HG03558 (cell line): ENCODE measurements at regions not wholly inside any gene's neighbourhood (a gene's known extent, or its start where the extent isn't known, plus 50 kb on each side); places are given as distances from the start of the nearest gene placed in this dataset.
"Not testable (repeated sequence)": the region's sequence is repeated elsewhere in the genome, so short reads cannot be mapped to it uniquely, and the experiment has no call there.

Experiments used
- ATAC-seq: cut with Tn5 transposase; IDR thresholded peaks from one replicate; pipeline ENCODE4 v1.9.1; 2021; ENCODE audit warnings: moderate number of reproducible peaks; ENCODE audit not compliant: unreplicated experiment; ENCODE audit errors: extremely low read depth

DNA sequence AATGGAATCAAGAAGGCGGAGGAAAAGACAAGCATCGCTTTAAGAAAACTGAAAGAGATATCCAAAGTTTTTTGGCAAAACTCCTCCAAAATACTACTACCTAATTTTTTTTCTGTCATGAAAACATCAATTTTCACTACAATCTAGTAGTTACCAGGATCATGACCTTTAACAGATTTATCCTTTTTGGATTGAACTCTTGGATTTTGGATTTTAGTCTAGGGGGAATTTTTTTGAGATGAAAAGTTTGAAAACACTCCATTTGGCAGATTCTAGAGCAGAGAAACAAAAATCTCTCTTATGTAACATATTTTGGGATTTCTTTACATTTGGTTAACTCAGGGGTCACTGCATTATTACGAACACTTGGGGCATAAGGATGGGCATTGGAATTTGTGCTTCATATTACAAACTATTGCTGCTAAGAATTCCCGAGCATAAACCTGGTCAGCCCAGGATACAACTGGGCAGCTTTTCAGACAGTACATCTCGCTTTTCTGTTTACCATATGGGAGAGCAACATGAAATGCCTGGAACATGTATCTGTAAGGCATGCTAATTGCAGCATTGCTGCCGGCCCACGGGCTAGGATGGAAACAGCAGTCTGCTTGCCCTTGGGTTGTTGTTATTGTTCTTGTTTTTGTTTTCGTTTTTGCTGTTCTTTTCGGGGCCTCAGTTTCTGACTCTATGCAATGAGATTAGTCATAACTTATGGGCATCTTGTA, 264.3 kb downstream of the RHOU start:
- ATAC-seq, result no peak

DNA sequence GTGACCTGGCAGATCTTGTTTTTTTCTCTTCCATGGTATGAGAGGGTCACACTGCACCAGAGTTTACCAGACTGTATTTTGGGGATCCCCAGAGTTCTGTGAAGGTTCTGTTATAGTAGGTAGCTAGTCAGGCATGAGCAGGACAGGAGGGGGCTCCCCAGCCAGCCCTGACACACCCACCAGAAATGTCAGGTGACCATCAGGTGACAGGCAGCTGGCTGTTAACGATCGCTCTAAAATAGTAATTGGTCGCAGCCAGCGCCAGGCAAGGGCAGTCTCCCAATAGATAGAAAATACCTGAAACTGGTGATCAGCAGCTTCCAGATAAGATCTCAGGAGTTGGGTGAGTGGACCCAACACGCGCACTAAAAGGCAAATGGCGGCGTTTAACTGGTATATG, 264.9 kb downstream of the RHOU start:
- ATAC-seq, result no peak

- ATAC-seq, result no peak
These were observed 266.3 kb downstream of the RHOU start for GRCh38 chr1:229001467-229002011.

- no peak for ATAC-seq
These were observed 266.8 kb downstream of the RHOU start for GRCh38 chr1:229002037-229002436.

GRCh38 chr1:229002451-229002960, 267.2 kb downstream of the RHOU start:
- no peak for ATAC-seq

DNA sequence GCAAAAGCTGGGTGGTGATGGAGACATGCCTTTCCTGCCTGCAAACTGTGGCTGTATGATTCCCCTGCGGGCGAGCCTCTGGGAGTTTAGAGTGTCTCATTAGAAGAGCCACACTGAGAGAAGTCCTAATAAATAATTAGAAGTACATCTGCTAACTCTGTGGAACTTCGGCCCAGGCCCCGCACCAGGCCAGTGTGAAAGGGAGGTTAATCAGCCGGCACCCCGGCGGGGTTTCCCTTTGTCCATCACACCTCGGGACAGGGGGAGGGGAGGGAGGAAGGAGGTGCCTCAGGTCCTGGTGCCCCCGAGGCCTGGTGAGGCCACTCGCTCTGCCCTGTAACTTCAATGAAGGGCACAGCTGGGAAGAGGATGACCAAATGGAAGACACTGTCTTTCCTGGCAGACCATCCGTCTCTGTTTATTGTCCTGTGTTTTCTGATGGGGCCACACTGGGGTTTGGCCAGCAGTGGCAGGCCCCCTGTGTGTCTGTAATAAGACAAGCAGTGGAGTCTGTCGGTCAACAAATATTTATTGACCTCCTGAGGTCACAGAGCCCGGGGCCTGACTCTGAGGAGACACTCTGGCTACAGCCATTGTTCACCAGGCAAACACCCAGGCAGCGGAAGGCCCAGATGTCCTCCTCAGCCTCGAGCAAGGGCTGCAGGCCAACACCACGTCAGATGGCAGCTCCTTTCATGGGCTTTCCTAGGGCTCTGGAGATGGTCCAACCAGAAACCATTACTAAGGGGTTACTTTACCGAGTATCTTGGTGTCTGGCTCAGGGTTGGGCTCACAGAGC, 267.5 kb upstream of the RAB4A start:
- ATAC-seq, result no peak

- no peak for ATAC-seq
These were observed 266.7 kb upstream of the RAB4A start for GRCh38 chr1:229004066-229004833.

DNA sequence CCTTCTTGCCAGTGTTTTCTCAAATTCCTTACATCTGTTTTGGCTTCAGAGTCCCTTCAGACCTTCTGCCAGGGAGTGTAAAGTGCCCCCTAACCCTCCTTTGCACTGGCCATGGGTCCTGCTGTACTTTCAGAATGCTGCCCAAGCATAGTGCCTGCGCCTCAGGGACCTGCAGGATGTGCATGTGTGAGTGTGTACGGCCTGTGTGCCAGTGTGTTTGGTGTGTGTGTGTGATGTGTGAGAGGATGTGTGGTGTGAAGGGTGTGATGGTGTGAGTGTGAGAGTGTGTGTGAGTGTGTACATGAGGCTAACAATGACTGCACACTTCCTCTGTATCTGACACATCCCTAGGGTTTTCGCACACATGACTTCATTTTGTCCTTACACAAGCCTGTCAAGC, 265.8 kb upstream of the RAB4A start:
- ATAC-seq, result no peak

DNA sequence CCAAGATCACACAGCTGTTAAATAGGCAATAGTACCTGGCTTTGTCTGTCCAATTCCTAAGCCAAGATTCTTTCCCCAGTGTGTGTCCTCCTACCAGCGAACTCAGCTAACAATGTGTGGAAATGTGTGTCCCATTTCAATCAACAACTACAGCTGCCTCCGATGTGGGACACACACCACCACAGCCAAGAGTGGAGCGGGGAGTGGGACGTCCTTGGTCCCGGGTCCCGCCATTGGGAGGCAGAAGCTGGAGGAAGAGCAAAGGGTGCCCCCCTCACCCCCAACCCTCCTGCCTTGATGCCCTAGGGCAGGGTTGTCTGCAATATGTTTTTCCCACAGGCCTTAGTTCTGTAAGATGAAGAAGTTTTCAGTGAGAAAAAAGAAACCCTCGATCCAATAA, 265.4 kb upstream of the RAB4A start:
- ATAC-seq, result no peak

GRCh38 chr1:229006121-229006870, 264.6 kb upstream of the RAB4A start:
- ATAC-seq, result no peak

GRCh38 chr1:229007167-229007566, 263.7 kb upstream of the RAB4A start:
- no peak for ATAC-seq

DNA sequence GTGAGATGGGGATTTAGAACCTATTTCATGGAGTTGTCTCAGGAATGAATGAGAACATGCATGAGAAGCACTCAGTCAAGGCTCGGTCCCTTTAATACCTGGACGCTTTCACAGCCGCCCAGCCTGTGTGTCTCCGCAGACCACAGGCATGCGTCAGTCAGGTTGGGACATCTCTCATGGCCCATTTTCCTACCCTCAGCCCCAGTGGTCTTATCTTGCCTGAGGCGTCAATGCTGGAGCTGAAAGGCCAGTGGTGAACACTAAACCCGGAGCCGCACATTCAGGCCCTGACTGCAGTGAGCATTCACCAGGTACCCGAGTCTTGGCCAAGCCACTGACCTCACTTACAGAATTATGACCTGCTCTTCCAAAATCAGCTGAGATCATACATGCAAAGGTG, 263.2 kb upstream of the RAB4A start:
- no peak for ATAC-seq

DNA sequence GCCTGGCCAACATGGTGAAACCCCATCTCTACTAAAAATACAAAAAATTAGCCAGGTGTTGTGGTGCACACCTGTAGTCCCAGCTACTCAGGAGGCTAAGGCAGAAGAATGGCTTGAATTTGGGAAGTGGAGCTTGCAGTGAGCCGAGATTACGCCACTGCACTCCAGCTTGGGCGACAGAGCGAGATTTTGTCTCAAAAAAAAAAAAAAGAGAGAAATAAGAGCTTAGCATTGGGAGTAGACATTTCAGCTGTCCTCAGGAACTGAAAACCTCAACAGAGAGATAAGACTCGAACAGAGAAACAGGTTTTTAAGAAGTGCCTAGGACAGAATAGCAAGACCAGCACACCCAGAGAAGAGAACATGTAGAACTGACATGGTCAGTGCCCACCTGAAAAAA, 262.6 kb upstream of the RAB4A start:
- ATAC-seq, result not testable (repeated sequence)

- no peak for ATAC-seq
These were observed 259.9 kb upstream of the RAB4A start for GRCh38 chr1:229011022-229011421.

DNA sequence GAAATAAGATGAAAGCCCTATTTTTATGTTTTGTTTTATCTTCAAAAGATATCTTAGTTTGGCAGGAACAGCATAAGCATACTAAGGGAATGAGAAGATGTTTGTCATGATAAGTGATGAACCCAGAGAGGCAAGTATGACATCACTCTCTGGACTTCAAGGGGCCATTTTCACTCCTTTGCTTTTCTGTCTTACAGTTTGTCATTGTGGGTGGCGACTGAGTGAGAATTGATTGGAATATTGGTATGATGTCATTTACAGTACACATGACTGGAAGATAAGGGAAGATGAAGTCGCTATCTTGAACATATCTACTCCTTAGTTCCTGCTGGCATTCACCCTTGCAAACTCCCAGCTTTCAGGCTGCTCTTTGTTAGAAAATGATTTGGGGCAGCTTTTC, 258.1 kb upstream of the RAB4A start:
- no peak for ATAC-seq

DNA sequence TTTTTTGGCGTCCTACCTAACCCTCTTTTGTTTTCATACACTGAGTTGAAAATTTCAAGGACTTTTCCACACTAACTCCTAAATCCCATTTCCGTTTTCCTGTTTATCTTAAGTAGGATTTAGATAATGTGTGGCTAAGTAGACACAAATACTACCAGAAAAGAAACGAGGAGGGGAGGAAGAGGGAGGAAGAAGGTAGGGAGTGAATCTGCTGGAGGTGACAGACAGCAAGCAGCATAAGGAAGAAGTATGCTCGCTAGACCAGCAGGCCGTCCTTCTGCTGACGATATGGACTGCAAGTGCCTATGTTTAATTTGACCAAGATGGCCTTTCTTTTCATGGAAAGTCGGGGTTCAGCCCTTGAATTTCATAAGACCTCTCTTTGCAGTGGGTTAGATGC, 256.9 kb upstream of the RAB4A start:
- ATAC-seq, result no peak

- no peak for ATAC-seq
These were observed 255.1 kb upstream of the RAB4A start for GRCh38 chr1:229015806-229016205.

GRCh38 chr1:229017091-229017490, 253.8 kb upstream of the RAB4A start:
- ATAC-seq, result no peak

DNA sequence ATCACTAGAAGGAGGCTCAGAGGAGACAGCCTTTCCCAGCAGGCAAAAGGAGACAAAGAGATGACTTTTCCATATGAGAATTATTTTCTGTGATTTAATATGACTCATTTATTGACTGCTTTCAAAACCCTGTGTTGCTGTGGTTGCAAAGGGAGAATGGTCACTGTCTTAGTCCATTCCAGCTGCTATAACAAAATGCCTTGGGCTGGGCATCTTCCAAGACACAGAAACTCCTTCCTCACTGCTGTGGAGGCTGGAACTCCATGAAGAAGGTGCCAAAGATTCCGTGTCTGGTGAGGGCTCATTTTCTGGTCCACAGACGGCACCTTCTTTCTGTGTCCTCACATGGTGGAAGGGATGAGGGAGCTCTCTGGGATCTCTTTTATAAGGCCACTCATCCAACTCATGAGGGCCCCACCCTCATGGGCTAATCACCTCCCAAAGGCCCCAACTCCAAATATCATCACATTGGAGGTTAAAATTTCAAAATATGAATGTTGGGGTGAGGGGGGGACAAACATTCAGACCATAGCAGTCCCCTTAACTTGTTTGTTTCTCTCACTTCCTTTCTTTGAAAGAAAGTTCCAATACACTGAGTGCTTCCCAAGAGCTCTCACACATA, 252.1 kb upstream of the RAB4A start:
- no peak for ATAC-seq
